GM23338 (cell line): ENCODE measurements at regions not wholly inside any gene's neighbourhood (a gene's known extent, or its start where the extent isn't known, plus 50 kb on each side); places are given as distances from the start of the nearest gene placed in this dataset.

Source experiments
- CREB1 ChIP-seq: fragments of 250-450 bp; sonication (Bioruptor Pico); IDR thresholded peaks from 2 replicates; pipeline ENCODE4 v1.5.0; 2020; ENCODE audit warnings: low read depth, mild to moderate bottlenecking, moderate library complexity
- CTCF ChIP-seq, 2 experiments: fragments of 200-600 bp in 1 of 2; sonication (generic) in 1 of 2; conservative IDR thresholded peaks; 2 replicates each; pipeline versions ENCODE4 v1.5.1 to v1.6.1; 2016 to 2017; ENCODE audit warnings: antibody characterized with exemption in 2 of 2, low read depth in 2 of 2, mild to moderate bottlenecking in 2 of 2, moderate library complexity in 1 of 2
- EZH2 ChIP-seq: fragments of 200-600 bp; sonication (generic); IDR thresholded peaks from one replicate; pipeline ENCODE4 v1.8.0; 2017; ENCODE audit warnings: antibody characterized with exemption, mild to moderate bottlenecking, low read depth; ENCODE audit not compliant: unreplicated experiment
- EZH2phosphoT487 ChIP-seq: fragments of 200-600 bp; sonication (generic); IDR thresholded peaks from one replicate; pipeline ENCODE4 v1.8.1; 2018; ENCODE audit warnings: antibody characterized with exemption; ENCODE audit not compliant: unreplicated experiment
- JUNB ChIP-seq: IDR thresholded peaks from one replicate; pipeline ENCODE4 v1.6.1; 2016; ENCODE audit warnings: antibody characterized with exemption; ENCODE audit not compliant: unreplicated experiment
- NANOG ChIP-seq: IDR thresholded peaks from 2 replicates; pipeline ENCODE4 v1.6.1; 2016; ENCODE audit warnings: antibody characterized with exemption, borderline replicate concordance
- POLR2AphosphoS5 ChIP-seq: IDR thresholded peaks from 2 replicates; pipeline ENCODE4 v1.6.1; 2016; ENCODE audit warnings: antibody characterized with exemption, low read depth
- REST ChIP-seq: IDR thresholded peaks from one replicate; pipeline ENCODE4 v1.6.1; 2018; ENCODE audit warnings: antibody characterized with exemption; ENCODE audit not compliant: unreplicated experiment
- STAT1 ChIP-seq: IDR thresholded peaks from one replicate; pipeline ENCODE4 v1.6.1; 2016; ENCODE audit warnings: antibody characterized with exemption; ENCODE audit not compliant: unreplicated experiment
- ZNF114 ChIP-seq: fragments of 250-450 bp; sonication (Bioruptor Pico); IDR thresholded peaks from 2 replicates; pipeline ENCODE4 v1.5.0; 2020; ENCODE audit warnings: mild to moderate bottlenecking, moderate library complexity
- ZNF331 ChIP-seq: fragments of 250-450 bp; sonication (Bioruptor Pico); IDR thresholded peaks from 2 replicates; pipeline ENCODE4 v1.5.0; 2020; ENCODE audit warnings: low read depth, mild to moderate bottlenecking, moderate library complexity
- ZNF462 ChIP-seq: fragments of 250-450 bp; sonication (Bioruptor Pico); IDR thresholded peaks from 2 replicates; pipeline ENCODE4 v1.5.0; 2020; ENCODE audit warnings: mild to moderate bottlenecking, moderate library complexity

GRCh38 chr12:24102676-24103075 is 153.2 kb upstream of the SOX5 start:
- TF ChIP-seq EZH2 (no peak), CTCF (conservative IDR thresholded peaks at IDR 0.05; ENCODE audit: low read depth in 2 of 2) (no peak), POLR2AphosphoS5 (no peak), JUNB (no peak), STAT1 (no peak), NANOG (no peak), REST (no peak), ZNF331 (CRISPR knock-in tag) (no peak), CREB1 (CRISPR knock-in tag) (no peak), EZH2phosphoT487 (no peak), ZNF114 (CRISPR knock-in tag) (no peak), ZNF462 (CRISPR knock-in tag) (no peak)
